Progenitor cell of endocrine pancreas (in vitro differentiated cells): ENCODE measurements at regions not wholly inside any gene's neighbourhood (a gene's known extent, or its start where the extent isn't known, plus 50 kb on each side); places are given as distances from the start of the nearest gene placed in this dataset.
A peak's percentile ranks its signal among the peaks of the same experiment; 100 is the strongest.

Experiments
- DNase-seq: peaks from one replicate; pipeline ENCODE4 v3.0.0; 2021; ENCODE audit warnings: low spot score; ENCODE audit not compliant: unreplicated experiment
- H3K27ac Mint-ChIP-seq: 2 replicates; pipeline ENCODE4 v1.8.0; 2021; ENCODE audit warnings: mild to moderate bottlenecking, moderate library complexity, mixed read lengths
- H3K27me3 Mint-ChIP-seq: 2 replicates; pipeline ENCODE4 v1.8.0; 2021; ENCODE audit warnings: mixed read lengths
- H3K36me3 Mint-ChIP-seq: 2 replicates; pipeline ENCODE4 v1.8.0; 2022; ENCODE audit warnings: mixed read lengths; ENCODE audit not compliant: insufficient read depth
- H3K4me1 Mint-ChIP-seq: 2 replicates; pipeline ENCODE4 v1.8.0; 2021; ENCODE audit warnings: low read depth, mixed read lengths
- H3K4me3 Mint-ChIP-seq: 2 replicates; pipeline ENCODE4 v1.8.0; 2021; ENCODE audit warnings: low read depth, mild to moderate bottlenecking, moderate library complexity, mixed read lengths
- H3K9me3 Mint-ChIP-seq: 2 replicates; pipeline ENCODE4 v1.8.0; 2021; ENCODE audit warnings: low read depth, mixed read lengths
- CTCF ChIP-seq: fragments of 200-600 bp; sonication (generic); IDR thresholded peaks from one replicate; pipeline ENCODE4 v1.5.0; 2021; ENCODE audit warnings: antibody characterized with exemption, mild to moderate bottlenecking; ENCODE audit not compliant: unreplicated experiment

DNA sequence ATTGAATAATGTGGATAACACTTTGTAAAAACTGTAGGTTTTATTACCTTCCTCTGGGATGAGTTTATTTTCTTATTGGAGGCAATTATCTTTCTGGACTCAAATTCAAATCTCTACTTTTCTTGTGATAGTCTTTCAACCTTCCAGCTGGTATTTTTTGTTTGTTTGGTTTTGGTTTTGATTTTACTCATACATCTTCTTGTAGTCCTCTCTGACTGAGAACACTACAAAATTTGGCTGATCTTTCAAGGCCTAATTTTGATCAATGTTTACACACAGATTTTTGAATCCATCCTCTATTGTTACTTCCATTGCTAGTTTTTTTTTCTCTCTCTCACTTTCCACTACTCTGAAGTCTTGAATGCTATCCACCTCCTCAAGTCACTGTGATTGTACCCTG, 303.8 kb upstream of the NECTIN3 start:
- TF ChIP-seq CTCF, result no peak
- Mint-ChIP-seq H3K36me3 (peaks cover 2% of the 10 kb centered on the region), H3K4me1 (peaks cover 12% of the 10 kb centered on the region)

GRCh38 chr3:110773413-110773954, 298.1 kb upstream of the NECTIN3 start:
- Mint-ChIP-seq H3K4me1 (peaks cover 18% of the 10 kb centered on the region), H3K4me3 (no peak overlapping the region), H3K36me3 (no peaks in the 10 kb centered on the region), H3K27me3 (no peaks in the 10 kb centered on the region), H3K9me3 (no peaks in the 10 kb centered on the region), H3K27ac (peak overlapping the region; percentile 78)
- TF ChIP-seq CTCF, result no peak
- DNase-seq, result no peak

More for the DNA sequence above, 303.8 kb upstream of the NECTIN3 start:
- H3K27me3 Mint-ChIP-seq, result no peaks in the 10 kb centered on the region
- H3K4me3 Mint-ChIP-seq, result no peak overlapping the region
- H3K9me3 Mint-ChIP-seq, result peaks cover 12% of the 10 kb centered on the region
- no peak for DNase-seq
- no peak overlapping the region for H3K27ac Mint-ChIP-seq

DNA sequence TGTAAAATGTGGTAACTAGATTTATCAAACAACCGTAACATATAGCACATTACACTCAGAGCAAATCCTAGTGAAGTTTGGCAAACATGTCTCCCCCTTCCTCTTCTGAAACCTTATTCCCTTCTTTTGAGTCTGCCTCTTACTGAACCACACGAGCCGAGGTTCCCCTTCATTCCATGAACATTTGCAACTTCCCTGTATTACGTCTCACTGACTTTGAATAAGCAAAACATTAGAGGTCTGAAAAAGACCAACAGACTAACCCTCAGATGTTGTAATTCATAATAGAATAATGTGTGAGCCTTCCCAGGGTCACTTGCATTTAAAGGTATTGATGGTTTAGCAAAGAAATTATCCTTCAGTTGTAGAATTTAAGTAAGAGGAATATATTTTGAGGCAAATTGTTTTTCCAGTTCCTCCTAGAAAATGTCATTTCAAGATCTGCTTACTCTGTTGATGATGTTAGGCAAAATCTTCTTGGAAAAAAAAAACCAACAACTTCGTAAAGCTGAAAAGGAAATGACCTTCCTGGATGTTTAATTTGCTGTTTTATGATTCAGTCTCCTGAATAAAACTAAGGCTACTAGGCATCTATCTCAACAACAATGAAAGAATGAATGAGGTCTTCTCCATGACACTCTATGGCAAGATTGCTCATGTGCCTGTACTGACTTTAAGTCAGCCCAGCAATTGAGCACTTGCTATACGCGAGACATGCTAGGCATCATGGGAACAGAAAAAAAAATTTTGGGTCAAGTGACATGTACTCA, 296.9 kb upstream of the NECTIN3 start:
- no peaks in the 10 kb centered on the region for H3K36me3 Mint-ChIP-seq
- DNase-seq, result no peak
- peaks cover 21% of the 10 kb centered on the region for H3K4me1 Mint-ChIP-seq
- no peak overlapping the region for H3K27ac Mint-ChIP-seq
- H3K9me3 Mint-ChIP-seq, result no peaks in the 10 kb centered on the region
- no peak for TF ChIP-seq CTCF
- no peak overlapping the region for H3K4me3 Mint-ChIP-seq
- no peaks in the 10 kb centered on the region for H3K27me3 Mint-ChIP-seq

DNA sequence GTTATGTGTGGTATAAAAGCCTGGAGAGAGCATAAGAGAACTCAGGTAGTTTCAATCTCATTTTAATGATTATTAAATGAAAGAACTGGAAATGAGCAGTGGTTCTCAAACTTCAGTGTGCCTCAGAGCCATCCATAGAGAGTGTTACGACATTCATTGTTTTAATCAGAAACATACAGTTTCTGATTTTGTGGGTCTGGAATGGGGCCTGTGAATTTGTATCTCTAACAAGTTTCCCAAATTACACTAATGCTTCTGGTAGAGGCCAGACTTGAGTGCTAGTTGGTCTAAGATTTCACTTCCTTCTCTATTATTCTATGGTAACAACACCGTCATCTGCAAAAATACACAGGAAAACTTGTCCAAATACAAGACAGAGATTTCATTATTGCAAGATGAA, 292.0 kb upstream of the NECTIN3 start:
- DNase-seq, result no peak
- H3K27ac Mint-ChIP-seq, result no peak overlapping the region
- H3K9me3 Mint-ChIP-seq, result no peaks in the 10 kb centered on the region
- H3K4me3 Mint-ChIP-seq, result no peak overlapping the region
- peaks cover 24% of the 10 kb centered on the region for H3K4me1 Mint-ChIP-seq
- H3K27me3 Mint-ChIP-seq, result no peaks in the 10 kb centered on the region
- H3K36me3 Mint-ChIP-seq, result peaks cover under 1% of the 10 kb centered on the region
- no peak for TF ChIP-seq CTCF

- H3K9me3 Mint-ChIP-seq, result peaks cover 21% of the 10 kb centered on the region
- no peak for DNase-seq
- H3K27ac Mint-ChIP-seq, result peak overlapping the region; percentile 25
- H3K4me3 Mint-ChIP-seq, result no peak overlapping the region
- H3K36me3 Mint-ChIP-seq, result peaks cover 2% of the 10 kb centered on the region
- TF ChIP-seq CTCF, result no peak
- H3K27me3 Mint-ChIP-seq, result no peaks in the 10 kb centered on the region
- peaks cover 18% of the 10 kb centered on the region for H3K4me1 Mint-ChIP-seq
Measured at GRCh38 chr3:110783541-110783940, 288.1 kb upstream of the NECTIN3 start.
